Caco-2 (cell line): ENCODE measurements at regions not wholly inside any gene's neighbourhood (a gene's known extent, or its start where the extent isn't known, plus 50 kb on each side); places are given as distances from the start of the nearest gene placed in this dataset.

Source experiments
- BruUV-seq: library from RNA; stranded (reverse); fragments of 400-500 nt; replicated peaks from 2 replicates; lab custom pipeline; 2021; lab: Mats Ljungman, UMichigan
- CTCF ChIA-PET: fragments of 300-600 bp; sonication (Branson Sonifier 250); formaldehyde crosslinking; loops from one replicate; lab custom pipeline; 2022; ENCODE audit warnings: antibody characterized with exemption; lab: Charles Lee
- POLR2A ChIA-PET: fragments of 300-600 bp; sonication (Branson Sonifier 250); formaldehyde crosslinking; loops from one replicate; lab custom pipeline; 2022; ENCODE audit warnings: antibody characterized with exemption; lab: Charles Lee
- DNase-seq, 2 experiments: peaks; one replicate each; pipeline versions ENCODE4 v3.0.0 to v3.0.0-alpha.2; 2020 to 2022
- H3K27me3 ChIP-seq: replicated peaks from 2 replicates; pipeline ENCODE4 v1.6.0; 2011; ENCODE audit warnings: low read length; ENCODE audit not compliant: control insufficient read depth, insufficient read depth
- H3K36me3 ChIP-seq: 2 replicates; pipeline ENCODE4 v1.5.1; 2011; ENCODE audit warnings: low read length; ENCODE audit not compliant: control insufficient read depth, insufficient read depth
- H3K4me1 ChIP-seq: fragments of 250-450 bp; sonication (Bioruptor Pico); 2 replicates; pipeline ENCODE4 v1.5.1; 2020; ENCODE audit warnings: mild to moderate bottlenecking
- H3K4me3 ChIP-seq: 2 replicates; pipeline ENCODE4 v1.5.1; 2011; ENCODE audit warnings: low read depth, mild to moderate bottlenecking, control low read depth, low read length
- H3K9me3 ChIP-seq: fragments of 250-450 bp; sonication (Bioruptor Pico); 2 replicates; pipeline ENCODE4 v1.5.1; 2020; ENCODE audit warnings: mild to moderate bottlenecking, moderate library complexity
- H3K27ac Mint-ChIP-seq: one replicate; pipeline ENCODE4 v1.8.0; 2022; ENCODE audit warnings: mixed read lengths; ENCODE audit not compliant: unreplicated experiment
- H3K27me3 Mint-ChIP-seq: one replicate; pipeline ENCODE4 v1.8.0; 2022; ENCODE audit warnings: mixed read lengths; ENCODE audit not compliant: insufficient read depth, unreplicated experiment
- H3K36me3 Mint-ChIP-seq: one replicate; pipeline ENCODE4 v1.8.0; 2022; ENCODE audit warnings: mild to moderate bottlenecking, mixed read lengths; ENCODE audit not compliant: insufficient read depth, unreplicated experiment
- H3K4me1 Mint-ChIP-seq: one replicate; pipeline ENCODE4 v1.8.0; 2022; ENCODE audit warnings: low read depth, mixed read lengths; ENCODE audit not compliant: unreplicated experiment
- H3K4me3 Mint-ChIP-seq: one replicate; pipeline ENCODE4 v1.8.0; 2022; ENCODE audit warnings: mild to moderate bottlenecking, moderate library complexity, mixed read lengths; ENCODE audit not compliant: unreplicated experiment
- H3K9me3 Mint-ChIP-seq: one replicate; pipeline ENCODE4 v1.8.0; 2022; ENCODE audit warnings: mixed read lengths; ENCODE audit not compliant: unreplicated experiment
- intact Hi-C: fragments of 100-400 bp; cut with micrococcal nuclease; formaldehyde crosslinking; loops from one replicate; pipeline ENCODE4 v1.10.0; 2022; ENCODE audit not compliant: unreplicated experiment
- TF ChIP-seq, protein P1 (sequence below), 2 experiments: fragments of 200-600 bp in 1 of 2; IDR thresholded peaks; 1 replicate in 1 of 2; 2 replicates in 1 of 2; pipeline versions ENCODE4 v1.5.1 to v1.8.0; 2011 to 2022; ENCODE audit warnings: antibody characterized with exemption in 1 of 2, control low read depth in 1 of 2, inconsistent platforms in 1 of 2, low read depth in 1 of 2, low read length in 1 of 2, mild to moderate bottlenecking in 1 of 2, moderate library complexity in 1 of 2; ENCODE audit not compliant: insufficient read depth in 1 of 2, severe bottlenecking in 1 of 2, unreplicated experiment in 1 of 2

DNA sequence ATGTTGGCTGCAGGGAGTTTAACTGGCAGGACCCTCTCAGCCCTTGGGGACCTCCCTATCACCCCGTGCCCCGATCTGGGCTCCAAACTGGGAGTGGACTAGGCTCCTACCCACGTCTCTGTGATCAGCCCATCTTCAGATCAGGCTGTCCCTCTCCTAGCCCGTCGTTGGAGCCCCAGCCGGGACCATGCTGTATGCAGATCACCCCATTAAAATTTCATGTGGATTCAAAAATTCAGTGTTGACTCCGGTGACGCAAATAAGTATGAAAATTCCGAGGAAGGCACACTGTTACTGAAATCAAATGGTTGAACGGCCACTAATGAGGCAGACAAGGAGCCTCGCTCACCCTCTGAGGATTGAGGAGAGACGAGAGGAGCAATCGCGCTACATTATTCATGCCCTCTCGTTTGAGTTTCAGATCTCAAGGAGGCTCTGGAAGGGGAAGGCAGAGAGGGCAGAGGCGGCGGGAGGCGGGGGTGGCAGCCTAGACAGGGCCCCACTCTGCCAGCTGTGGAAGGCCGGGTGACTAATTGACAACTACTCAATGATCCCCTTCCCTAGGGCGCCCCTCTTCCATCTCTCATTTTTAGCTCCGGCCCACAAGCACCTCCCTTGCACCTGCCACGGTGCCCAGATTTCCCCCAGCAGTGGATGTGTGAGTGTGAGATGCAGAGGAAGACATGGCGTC lies 255.4 kb downstream of the MIAT start:
- POLR2A ChIA-PET = no interaction called here
- Histone ChIP-seq H3K27me3 (no peaks in the 10 kb centered on the region), H3K9me3 (no peaks in the 10 kb centered on the region), H3K36me3 (no peaks in the 10 kb centered on the region), H3K4me1 (no peaks in the 10 kb centered on the region), H3K4me3 (no peak overlapping the region)
- no peaks in the 10 kb centered on the region for H3K9me3 Mint-ChIP-seq
- TF ChIP-seq, protein P1, sequence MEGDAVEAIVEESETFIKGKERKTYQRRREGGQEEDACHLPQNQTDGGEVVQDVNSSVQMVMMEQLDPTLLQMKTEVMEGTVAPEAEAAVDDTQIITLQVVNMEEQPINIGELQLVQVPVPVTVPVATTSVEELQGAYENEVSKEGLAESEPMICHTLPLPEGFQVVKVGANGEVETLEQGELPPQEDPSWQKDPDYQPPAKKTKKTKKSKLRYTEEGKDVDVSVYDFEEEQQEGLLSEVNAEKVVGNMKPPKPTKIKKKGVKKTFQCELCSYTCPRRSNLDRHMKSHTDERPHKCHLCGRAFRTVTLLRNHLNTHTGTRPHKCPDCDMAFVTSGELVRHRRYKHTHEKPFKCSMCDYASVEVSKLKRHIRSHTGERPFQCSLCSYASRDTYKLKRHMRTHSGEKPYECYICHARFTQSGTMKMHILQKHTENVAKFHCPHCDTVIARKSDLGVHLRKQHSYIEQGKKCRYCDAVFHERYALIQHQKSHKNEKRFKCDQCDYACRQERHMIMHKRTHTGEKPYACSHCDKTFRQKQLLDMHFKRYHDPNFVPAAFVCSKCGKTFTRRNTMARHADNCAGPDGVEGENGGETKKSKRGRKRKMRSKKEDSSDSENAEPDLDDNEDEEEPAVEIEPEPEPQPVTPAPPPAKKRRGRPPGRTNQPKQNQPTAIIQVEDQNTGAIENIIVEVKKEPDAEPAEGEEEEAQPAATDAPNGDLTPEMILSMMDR (IDR thresholded peaks at IDR 0.05; ENCODE audit: insufficient read depth in 1 of 2, low read depth in 1 of 2, low read length in 1 of 2, severe bottlenecking in 1 of 2, unreplicated experiment in 1 of 2) = no peak
- no peak overlapping the region for H3K4me3 Mint-ChIP-seq
- CTCF ChIA-PET = no interaction called here
- intact Hi-C loops = no loop called here
- no peaks in the 10 kb centered on the region for H3K36me3 Mint-ChIP-seq
- no peak for DNase-seq
- H3K4me1 Mint-ChIP-seq = no peaks in the 10 kb centered on the region
- H3K27me3 Mint-ChIP-seq = peaks cover 19% of the 10 kb centered on the region
- BruUV-seq = no TSS peak
- H3K27ac Mint-ChIP-seq = no peak overlapping the region

DNA sequence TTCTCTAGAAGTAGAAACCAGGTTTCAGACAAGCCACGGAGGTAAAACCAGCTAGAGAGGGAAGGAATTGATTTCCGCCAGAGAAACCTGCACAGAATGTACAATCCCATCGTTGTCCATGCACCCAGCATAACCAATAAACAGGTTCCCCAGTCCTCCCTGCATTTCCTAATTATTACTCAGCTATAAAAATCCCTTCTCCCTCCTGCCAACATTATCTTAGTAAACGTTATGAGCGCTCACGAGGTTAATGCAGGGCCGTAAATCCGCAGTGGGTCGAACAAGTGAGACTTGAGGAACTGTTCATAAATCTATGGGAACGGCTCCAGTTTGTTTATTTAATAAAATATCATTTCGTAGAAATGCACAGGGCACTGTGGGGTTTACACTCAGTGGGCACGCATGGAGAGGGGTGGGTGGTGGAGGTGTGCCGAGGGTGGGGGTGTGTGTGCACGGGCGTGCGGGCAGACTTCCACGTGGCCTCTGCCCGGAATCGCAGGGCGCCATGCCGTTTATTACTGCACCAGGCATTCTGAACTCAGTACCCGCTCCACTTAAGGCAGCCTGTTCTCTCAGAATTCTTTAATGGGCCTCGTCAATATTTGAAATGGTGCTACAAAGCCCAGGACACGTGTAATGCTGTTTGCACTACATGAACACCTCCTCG lies 257.3 kb downstream of the MIAT start:
- Mint-ChIP-seq H3K36me3 (no peaks in the 10 kb centered on the region), H3K27ac (no peak overlapping the region)

DNA sequence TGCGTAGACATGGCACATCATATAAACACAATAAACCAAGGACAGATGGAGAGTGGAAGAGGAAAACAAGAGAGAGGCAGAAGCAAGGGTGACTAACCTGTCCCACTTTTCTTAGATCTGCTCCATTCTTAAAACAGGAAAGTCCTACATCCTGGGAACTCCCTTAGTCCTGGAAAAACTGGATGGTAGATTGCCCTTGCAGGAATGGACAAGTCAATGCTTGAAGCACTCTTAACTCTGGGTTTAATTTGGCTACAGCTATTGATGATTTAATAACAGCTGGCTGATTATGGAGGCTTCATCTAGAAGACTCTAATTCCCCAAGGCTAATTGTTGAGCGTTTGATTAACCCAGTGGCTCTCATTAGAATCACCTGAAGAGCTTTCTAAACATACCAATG lies 258.8 kb downstream of the MIAT start:
- no TSS peak for BruUV-seq
- Histone ChIP-seq H3K36me3 (no peaks in the 10 kb centered on the region), H3K27me3 (no peaks in the 10 kb centered on the region), H3K4me3 (no peak overlapping the region), H3K9me3 (no peaks in the 10 kb centered on the region), H3K4me1 (no peaks in the 10 kb centered on the region)
- Mint-ChIP-seq H3K36me3 (no peaks in the 10 kb centered on the region), H3K4me3 (no peak overlapping the region), H3K27ac (no peak overlapping the region), H3K27me3 (peaks cover 12% of the 10 kb centered on the region), H3K9me3 (no peaks in the 10 kb centered on the region), H3K4me1 (no peaks in the 10 kb centered on the region)
- TF ChIP-seq, protein P1 (IDR thresholded peaks at IDR 0.05; ENCODE audit: insufficient read depth in 1 of 2, low read depth in 1 of 2, low read length in 1 of 2, severe bottlenecking in 1 of 2, unreplicated experiment in 1 of 2) = no peak
- no peak for DNase-seq
- POLR2A ChIA-PET = no interaction called here
- CTCF ChIA-PET = no interaction called here
- intact Hi-C loops = no loop called here

More for the DNA sequence above, 257.3 kb downstream of the MIAT start:
- intact Hi-C loops = no loop called here
- Mint-ChIP-seq H3K27me3 (peaks cover 18% of the 10 kb centered on the region), H3K9me3 (no peaks in the 10 kb centered on the region), H3K4me3 (no peak overlapping the region), H3K4me1 (no peaks in the 10 kb centered on the region)
- H3K4me1 ChIP-seq = no peaks in the 10 kb centered on the region
- ChIA-PET POLR2A (no interaction called here), CTCF (no interaction called here)
- no peak for DNase-seq
- no peaks in the 10 kb centered on the region for H3K9me3 ChIP-seq
- H3K27me3 ChIP-seq = no peaks in the 10 kb centered on the region
- TF ChIP-seq, protein P1 (IDR thresholded peaks at IDR 0.05; ENCODE audit: insufficient read depth in 1 of 2, low read depth in 1 of 2, low read length in 1 of 2, severe bottlenecking in 1 of 2, unreplicated experiment in 1 of 2) = no peak
- H3K36me3 ChIP-seq = no peaks in the 10 kb centered on the region
- no TSS peak for BruUV-seq
- no peak overlapping the region for H3K4me3 ChIP-seq
